Heart left ventricle (tissue), 13 donors: ENCODE measurements at regions not wholly inside any gene's neighbourhood (a gene's known extent, or its start where the extent isn't known, plus 50 kb on each side); places are given as distances from the start of the nearest gene placed in this dataset.

Experiments used
- CTCF ChIP-seq, 12 donors: fragments of 200-600 bp; sonication (generic) in 4 of 12; IDR thresholded peaks; one replicate each; pipeline versions ENCODE4 v1.5.0 to v1.8.0; 2018 to 2022; ENCODE audit warnings: antibody characterized with exemption in 12 of 12, mild to moderate bottlenecking in 5 of 12
- POLR2A ChIP-seq, 2 donors: fragments of 450-650 bp; IDR thresholded peaks; one replicate each; pipeline ENCODE4 v1.6.1; 2017; ENCODE audit warnings: antibody characterized with exemption in 2 of 2, mild to moderate bottlenecking in 2 of 2, moderate library complexity in 2 of 2
- donor health status: ischemic (EF 13 %, LVEDD 7.1; RV severe dilation, severe dysfunction).
- donor health status: DM: no; HTN: yes; CAD: no.
- donor health status: DM: no; HTN: no; CAD: no.
- donor health status: ischemic (EF 25% LVEDD 6.9; RV normal size, moderate dysfunction).
- donor health status: ischemic (EF 25% LVEDD 5.7; RV mildly dilated, moderate dysfunction).
- donor health status: ischemic (EF 35%, LVEDD 5.7; RV mildly dilated, moderate dysfunction).
- donor health status: nonischemic (EF 11% LVEDD 7.7; RV severe dilation, severe dysfunction).
- donor health status: DM: yes; HTN: yes; CAD: no.
- donor health status: PGD.
- donor health status: ischemic (EF 29% LVEDD 5.4; RV normal size, mild dysfunction).
- donor health status: nonischemic (EF 23%, LVEDD 6.1; RV moderate dilation, normal function).

GRCh38 chr6:165040440-165040839 is 269.0 kb downstream of the C6orf118 start:
- TF ChIP-seq CTCF (IDR thresholded peaks at IDR 0.05) (no peak), POLR2A (IDR thresholded peaks at IDR 0.05) (no peak)
